Endothelial cell of umbilical vein (primary cell): ENCODE measurements at regions not wholly inside any gene's neighbourhood (a gene's known extent, or its start where the extent isn't known, plus 50 kb on each side); places are given as distances from the start of the nearest gene placed in this dataset.

Source experiments
- BruUV-seq: library from RNA; stranded (reverse); fragments of 400-500 nt; replicated peaks from 2 replicates; lab custom pipeline; 2021; lab: Mats Ljungman, UMichigan
- CTCF ChIA-PET: fragments of 300-600, 350-600 bp; sonication (Branson Sonifier 250); formaldehyde crosslinking; loops from one replicate; lab custom pipeline; 2021; ENCODE audit warnings: antibody characterized with exemption, inconsistent platforms; lab: Charles Lee
- POLR2A ChIA-PET: fragments of 300-600, 350-600 bp; sonication (Branson Sonifier 250); formaldehyde crosslinking; loops from one replicate; lab custom pipeline; 2021; ENCODE audit warnings: antibody characterized with exemption, inconsistent platforms; lab: Charles Lee
- DNase-seq: peaks from one replicate; pipeline ENCODE4 v3.0.0-alpha.2; 2011; ENCODE audit warnings: low read depth, low spot score
- FAIRE-seq: peaks from 2 replicates; lab custom pipeline; 2011; peaks lifted over from hg19 to GRCh38; lab: Jason Lieb, UNC
- H2AFZ ChIP-seq: 2 replicates; pipeline ENCODE4 v1.6.0; 2012; ENCODE audit warnings: low read depth, low read length, control low read depth, inconsistent platforms
- H3K27ac ChIP-seq: 2 replicates; pipeline ENCODE4 v1.5.1; 2011; ENCODE audit warnings: low read depth, mild to moderate bottlenecking, control low read depth, low read length, moderate library complexity; ENCODE audit not compliant: insufficient read depth
- H3K27me3 ChIP-seq, 2 experiments: 2 replicates each; pipeline versions ENCODE4 v1.6.0 to v1.6.1; 2011; ENCODE audit warnings: low read length in 2 of 2, mixed read lengths in 1 of 2; ENCODE audit not compliant: control insufficient read depth in 2 of 2, insufficient read depth in 2 of 2
- H3K36me3 ChIP-seq, 2 experiments: 2 replicates in 1 of 2; 3 replicates in 1 of 2; pipeline ENCODE4 v1.5.1; 2011; ENCODE audit warnings: low read length in 2 of 2, mild to moderate bottlenecking in 1 of 2, moderate library complexity in 1 of 2; ENCODE audit not compliant: control insufficient read depth in 2 of 2, insufficient read depth in 2 of 2; ENCODE audit errors: extremely low read depth in 1 of 2
- H3K4me1 ChIP-seq: 3 replicates; pipeline ENCODE4 v1.5.1; 2011; ENCODE audit warnings: mild to moderate bottlenecking, low read length; ENCODE audit not compliant: control insufficient read depth, insufficient read depth; ENCODE audit errors: extremely low read depth
- H3K4me2 ChIP-seq: 2 replicates; pipeline ENCODE4 v1.6.1; 2011; ENCODE audit warnings: low read length, control low read depth, mixed read lengths; ENCODE audit not compliant: insufficient read depth
- H3K4me3 ChIP-seq, 3 experiments: fragments of 200-600 bp in 1 of 3; sonication (generic), shearing (Covaris generic) in 1 of 3; replicated peaks in 1 of 3; 2 replicates each; pipeline ENCODE4 v1.5.1; 2011 to 2016; ENCODE audit warnings: control low read depth in 3 of 3, low read length in 3 of 3, mild to moderate bottlenecking in 2 of 3, inconsistent platforms in 1 of 3, low read depth in 1 of 3, moderate library complexity in 1 of 3; ENCODE audit not compliant: insufficient read depth in 1 of 3
- H3K79me2 ChIP-seq: 2 replicates; pipeline ENCODE4 v1.6.0; 2012; ENCODE audit warnings: low read length, inconsistent platforms; ENCODE audit not compliant: control insufficient read depth, insufficient read depth
- H3K9ac ChIP-seq: replicated peaks from 2 replicates; pipeline ENCODE3; 2011; ENCODE audit warnings: low read length, control low read depth; ENCODE audit not compliant: insufficient read depth; ENCODE audit errors: extremely low read depth
- H3K9me1 ChIP-seq: replicated peaks from 3 replicates; pipeline ENCODE4 v1.6.0; 2011; ENCODE audit warnings: mild to moderate bottlenecking, low read length; ENCODE audit not compliant: control insufficient read depth, insufficient read depth; ENCODE audit errors: extremely low read depth
- H3K9me3 ChIP-seq: replicated peaks from 2 replicates; pipeline ENCODE4 v1.5.1; 2012; ENCODE audit warnings: low read length, inconsistent platforms; ENCODE audit not compliant: control insufficient read depth, insufficient read depth
- H4K20me1 ChIP-seq: replicated peaks from 2 replicates; pipeline ENCODE3; 2011; ENCODE audit warnings: mild to moderate bottlenecking, low read length; ENCODE audit not compliant: control insufficient read depth, insufficient read depth; ENCODE audit errors: extremely low read depth
- EZH2 ChIP-seq: IDR thresholded peaks from 2 replicates; pipeline ENCODE4 v1.6.1; 2012; ENCODE audit warnings: borderline replicate concordance, low read depth, mild to moderate bottlenecking, moderate library complexity, low read length, inconsistent platforms; ENCODE audit not compliant: severe bottlenecking
- FOS ChIP-seq: IDR thresholded peaks from 2 replicates; pipeline ENCODE4 v1.6.1; 2011; ENCODE audit warnings: mild to moderate bottlenecking, low read length, moderate library complexity, borderline replicate concordance; ENCODE audit not compliant: insufficient read depth
- GATA2 ChIP-seq: IDR thresholded peaks from 2 replicates; pipeline ENCODE4 v1.7.0; 2011; ENCODE audit warnings: low read depth, mild to moderate bottlenecking, moderate library complexity, mixed read lengths, low read length; ENCODE audit not compliant: insufficient read length, insufficient read depth
- JUN ChIP-seq: IDR thresholded peaks from 2 replicates; pipeline ENCODE4 v1.6.1; 2011; ENCODE audit warnings: borderline replicate concordance, low read depth; ENCODE audit not compliant: insufficient read length, insufficient read depth
- MYC ChIP-seq: IDR thresholded peaks from one replicate; pipeline ENCODE4 v1.6.1; 2011; ENCODE audit warnings: mild to moderate bottlenecking, low read depth, low read length
- POLR2A ChIP-seq: IDR thresholded peaks from 2 replicates; pipeline ENCODE4 v1.6.1; 2012; ENCODE audit warnings: low read depth, mild to moderate bottlenecking, control low read depth, low read length
- POLR2AphosphoS5 ChIP-seq: IDR thresholded peaks from 2 replicates; pipeline ENCODE4 v1.6.1; 2012; ENCODE audit warnings: low read depth, mild to moderate bottlenecking, control low read depth, low read length, moderate library complexity; ENCODE audit not compliant: insufficient read depth
- dilution Hi-C: fragments of 300-500 bp; cut with MboI; formaldehyde crosslinking; loops from one replicate; pipeline ENCODE4 v1.15.0; 2019; ENCODE audit warnings: low sequenced_read_pairs; ENCODE audit not compliant: extremely low pct_ligation_motif_present
- intact Hi-C: fragments of 100-400 bp; cut with micrococcal nuclease; formaldehyde crosslinking; loops from one replicate; pipeline ENCODE4 v1.10.0; 2022
- TF ChIP-seq, protein P1 (sequence below): IDR thresholded peaks from 2 replicates; pipeline ENCODE4 v1.6.1; 2011; ENCODE audit not compliant: insufficient read depth, insufficient read length
- TF ChIP-seq, protein P2 (sequence below), 2 donors: IDR thresholded peaks; 1 replicate in 1 of 2; 2 replicates in 1 of 2; pipeline ENCODE4 v1.5.1; 2011; ENCODE audit warnings: low read length in 2 of 2, mild to moderate bottlenecking in 2 of 2, moderate library complexity in 2 of 2, control low read depth in 1 of 2, inconsistent platforms in 1 of 2, low read depth in 1 of 2; ENCODE audit not compliant: insufficient read depth in 1 of 2; ENCODE audit errors: extremely low read depth in 1 of 2

DNA sequence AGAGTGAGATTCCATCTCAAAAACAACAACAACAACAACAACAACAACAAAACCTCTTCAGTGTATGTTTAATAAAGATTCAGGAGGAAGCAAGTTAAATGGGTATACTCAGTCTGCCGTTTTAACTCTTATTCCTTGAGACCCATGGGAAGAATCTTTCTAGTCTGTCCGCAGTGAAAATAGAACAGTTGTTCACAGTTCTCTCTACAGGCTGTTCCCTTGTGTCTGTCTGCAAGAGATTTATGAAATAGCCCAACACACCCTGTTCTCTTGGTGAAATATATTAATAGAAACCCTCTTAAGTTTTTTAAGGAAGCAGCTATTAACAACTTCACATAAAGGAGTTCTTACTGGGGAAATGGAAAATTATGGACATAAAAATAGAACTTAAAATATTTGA is 682.2 kb upstream of the RAG2 start:
- H3K36me3 ChIP-seq: no peaks in the 10 kb centered on the region
- H3K9me1 ChIP-seq: no peaks in the 10 kb centered on the region
- no peak overlapping the region for H3K4me3 ChIP-seq
- no TSS peak for BruUV-seq
- TF ChIP-seq, protein P1, sequence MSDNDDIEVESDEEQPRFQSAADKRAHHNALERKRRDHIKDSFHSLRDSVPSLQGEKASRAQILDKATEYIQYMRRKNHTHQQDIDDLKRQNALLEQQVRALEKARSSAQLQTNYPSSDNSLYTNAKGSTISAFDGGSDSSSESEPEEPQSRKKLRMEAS: no peak
- TF ChIP-seq EZH2 (no peak), FOS (no peak), POLR2A (no peak), POLR2AphosphoS5 (no peak), GATA2 (no peak), JUN (no peak), MYC (no peak)
- TF ChIP-seq, protein P2, sequence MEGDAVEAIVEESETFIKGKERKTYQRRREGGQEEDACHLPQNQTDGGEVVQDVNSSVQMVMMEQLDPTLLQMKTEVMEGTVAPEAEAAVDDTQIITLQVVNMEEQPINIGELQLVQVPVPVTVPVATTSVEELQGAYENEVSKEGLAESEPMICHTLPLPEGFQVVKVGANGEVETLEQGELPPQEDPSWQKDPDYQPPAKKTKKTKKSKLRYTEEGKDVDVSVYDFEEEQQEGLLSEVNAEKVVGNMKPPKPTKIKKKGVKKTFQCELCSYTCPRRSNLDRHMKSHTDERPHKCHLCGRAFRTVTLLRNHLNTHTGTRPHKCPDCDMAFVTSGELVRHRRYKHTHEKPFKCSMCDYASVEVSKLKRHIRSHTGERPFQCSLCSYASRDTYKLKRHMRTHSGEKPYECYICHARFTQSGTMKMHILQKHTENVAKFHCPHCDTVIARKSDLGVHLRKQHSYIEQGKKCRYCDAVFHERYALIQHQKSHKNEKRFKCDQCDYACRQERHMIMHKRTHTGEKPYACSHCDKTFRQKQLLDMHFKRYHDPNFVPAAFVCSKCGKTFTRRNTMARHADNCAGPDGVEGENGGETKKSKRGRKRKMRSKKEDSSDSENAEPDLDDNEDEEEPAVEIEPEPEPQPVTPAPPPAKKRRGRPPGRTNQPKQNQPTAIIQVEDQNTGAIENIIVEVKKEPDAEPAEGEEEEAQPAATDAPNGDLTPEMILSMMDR (IDR thresholded peaks at IDR 0.05; ENCODE audit: extremely low read depth in 1 of 2, insufficient read depth in 1 of 2, low read depth in 1 of 2, low read length in 2 of 2): no peak
- intact Hi-C loops (no loop called here), dilution Hi-C loops (no loop called here)
- FAIRE-seq: no peak
- no peak for DNase-seq
- ChIA-PET POLR2A (no interaction called here), CTCF (no interaction called here)
- no peak overlapping the region for H3K9ac ChIP-seq
- no peaks in the 10 kb centered on the region for H3K9me3 ChIP-seq
- no peak overlapping the region for H3K27ac ChIP-seq
- no peak overlapping the region for H3K4me2 ChIP-seq
- H3K4me1 ChIP-seq: no peaks in the 10 kb centered on the region
- H3K79me2 ChIP-seq: no peaks in the 10 kb centered on the region
- H3K27me3 ChIP-seq: no peaks in the 10 kb centered on the region
- no peaks in the 10 kb centered on the region for H4K20me1 ChIP-seq
- H2AFZ ChIP-seq: no peak overlapping the region
